GM13976 (cell line): ENCODE measurements at regions not wholly inside any gene's neighbourhood (a gene's known extent, or its start where the extent isn't known, plus 50 kb on each side); places are given as distances from the start of the nearest gene placed in this dataset.
A peak's percentile ranks its signal among the peaks of the same experiment; 100 is the strongest.

Source experiments
- DNase-seq: peaks from one replicate; pipeline ENCODE4 v3.0.0; 2012; ENCODE audit warnings: low spot score
- CTCF ChIP-seq: IDR thresholded peaks from 2 replicates; pipeline ENCODE4 v1.5.1; 2012; ENCODE audit warnings: borderline replicate concordance, mild to moderate bottlenecking; ENCODE audit not compliant: insufficient read depth; ENCODE audit errors: extremely low read depth, missing control alignments, control extremely low read depth
- in situ Hi-C: fragments of 300-500 bp; cut with MboI; formaldehyde crosslinking; loops from one replicate; pipeline ENCODE4 v1.12.0; 2022; ENCODE audit warnings: low sequenced_read_pairs, mixed read lengths, inconsistent platforms; ENCODE audit not compliant: unreplicated experiment

- in situ Hi-C loops = no loop called here
- no peak for TF ChIP-seq CTCF
- no peak for DNase-seq
These were observed 168.9 kb downstream of the MIAT start for GRCh38 chr22:26825960-26826935.

DNA sequence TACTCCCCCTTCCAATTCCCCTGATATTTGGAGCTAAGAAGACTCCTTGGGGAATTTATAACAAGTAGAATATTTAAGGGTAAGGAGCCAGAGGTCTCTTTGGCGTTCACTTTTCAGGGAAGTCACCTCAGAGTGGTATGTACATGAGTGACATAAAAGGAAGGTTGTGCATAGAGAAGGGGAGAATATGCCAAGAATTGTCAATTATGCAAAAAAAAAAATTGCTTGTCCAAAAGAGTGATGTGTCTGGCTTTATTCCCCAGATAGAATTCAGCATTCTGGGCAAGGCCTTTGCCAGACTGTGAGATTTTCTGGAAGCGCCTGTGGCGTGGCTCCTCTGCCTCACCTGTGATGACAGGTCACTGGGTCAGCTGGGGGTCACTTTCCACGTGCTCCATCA lies 170.2 kb downstream of the MIAT start:
- no peak for TF ChIP-seq CTCF
- DNase-seq = no peak
- in situ Hi-C loops = no loop called here

- no peak for TF ChIP-seq CTCF
- in situ Hi-C loops = no loop called here
- DNase-seq = no peak
These were observed 170.9 kb downstream of the MIAT start for GRCh38 chr22:26828311-26828710.

DNA sequence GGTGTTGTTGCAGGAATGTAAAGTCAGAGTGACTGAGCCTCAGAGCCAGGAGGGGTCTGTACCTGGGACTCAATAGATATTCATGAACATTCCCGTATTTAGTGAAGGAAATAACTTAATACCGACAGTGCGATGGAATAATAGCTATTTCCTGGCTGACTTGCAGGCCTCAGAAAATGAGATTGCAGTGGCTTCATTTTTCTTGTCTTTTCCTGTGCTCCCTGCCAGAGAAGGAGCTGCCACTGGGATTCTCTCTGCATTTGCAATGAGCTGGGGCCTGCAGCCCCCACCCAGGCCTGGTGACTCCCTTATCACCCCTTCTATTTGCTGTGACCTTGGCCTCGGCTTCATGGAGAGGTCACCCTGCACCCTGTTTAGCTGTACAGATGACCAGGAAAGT lies 173.4 kb downstream of the MIAT start:
- no peak for TF ChIP-seq CTCF
- in situ Hi-C loops = no loop called here
- no peak for DNase-seq

GRCh38 chr22:26835023-26835422 lies 177.6 kb downstream of the MIAT start:
- no peak for TF ChIP-seq CTCF
- in situ Hi-C loops = no loop called here
- DNase-seq = no peak

- in situ Hi-C loops = no loop called here
- peak; percentile 52 for TF ChIP-seq CTCF
- DNase-seq = peak; percentile 55
These were observed 178.6 kb downstream of the MIAT start for GRCh38 chr22:26835929-26836528.
